Esophagus muscularis mucosa (tissue), 4 donors: ENCODE measurements at regions not wholly inside any gene's neighbourhood (a gene's known extent, or its start where the extent isn't known, plus 50 kb on each side); places are given as distances from the start of the nearest gene placed in this dataset.

ENCODE experiments used
- CTCF ChIP-seq, 3 experiments: fragments of 200-600 bp in 2 of 3; fragments of 450-650 bp in 1 of 3; sonication (generic) in 2 of 3; IDR thresholded peaks; one replicate each; pipeline ENCODE4 v1.5.1; 2017 to 2019; ENCODE audit warnings: antibody characterized with exemption in 3 of 3, mild to moderate bottlenecking in 2 of 3, moderate library complexity in 1 of 3
- EP300 ChIP-seq: sonication (generic); formaldehyde crosslinking; IDR thresholded peaks from one replicate; pipeline ENCODE4 v1.6.1; 2017; ENCODE audit warnings: antibody characterized with exemption
- POLR2A ChIP-seq: fragments of 450-650 bp; IDR thresholded peaks from one replicate; pipeline ENCODE4 v1.6.1; 2017; ENCODE audit warnings: antibody characterized with exemption, moderate library complexity, mild to moderate bottlenecking, low read depth

DNA sequence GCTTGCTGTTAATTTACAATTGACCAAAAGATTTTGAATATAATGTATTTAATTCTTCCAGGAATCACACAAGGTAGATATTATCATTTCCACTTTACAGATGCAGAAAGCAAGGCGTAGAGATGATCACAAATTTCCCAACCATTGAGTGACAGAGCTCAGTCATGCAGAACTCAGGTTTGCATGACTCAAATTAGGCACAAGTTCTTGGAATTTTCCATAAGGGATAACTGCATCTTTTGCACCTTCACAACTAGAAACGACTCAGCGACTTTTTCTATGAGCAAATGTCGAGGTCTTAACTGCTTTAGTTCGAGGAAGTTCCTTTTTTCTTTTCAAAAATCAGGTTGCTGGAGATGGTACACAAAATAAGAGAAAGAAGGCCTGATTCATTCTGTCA, 265.5 kb upstream of the PAPPA start:
- TF ChIP-seq CTCF (IDR thresholded peaks at IDR 0.05) (no peak), EP300 (no peak), POLR2A (no peak)
